ENCODE measurements at regions not wholly inside any gene's neighbourhood (a gene's known extent, or its start where the extent isn't known, plus 50 kb on each side); places are given as distances from the start of the nearest gene placed in this dataset.

- DNase-seq (ENCODE audit: low read depth in 2 of 2) = no peak
Measured at GRCh38 chr15:91521996-91522395, 331.5 kb upstream of the SLCO3A1 start.

DNA sequence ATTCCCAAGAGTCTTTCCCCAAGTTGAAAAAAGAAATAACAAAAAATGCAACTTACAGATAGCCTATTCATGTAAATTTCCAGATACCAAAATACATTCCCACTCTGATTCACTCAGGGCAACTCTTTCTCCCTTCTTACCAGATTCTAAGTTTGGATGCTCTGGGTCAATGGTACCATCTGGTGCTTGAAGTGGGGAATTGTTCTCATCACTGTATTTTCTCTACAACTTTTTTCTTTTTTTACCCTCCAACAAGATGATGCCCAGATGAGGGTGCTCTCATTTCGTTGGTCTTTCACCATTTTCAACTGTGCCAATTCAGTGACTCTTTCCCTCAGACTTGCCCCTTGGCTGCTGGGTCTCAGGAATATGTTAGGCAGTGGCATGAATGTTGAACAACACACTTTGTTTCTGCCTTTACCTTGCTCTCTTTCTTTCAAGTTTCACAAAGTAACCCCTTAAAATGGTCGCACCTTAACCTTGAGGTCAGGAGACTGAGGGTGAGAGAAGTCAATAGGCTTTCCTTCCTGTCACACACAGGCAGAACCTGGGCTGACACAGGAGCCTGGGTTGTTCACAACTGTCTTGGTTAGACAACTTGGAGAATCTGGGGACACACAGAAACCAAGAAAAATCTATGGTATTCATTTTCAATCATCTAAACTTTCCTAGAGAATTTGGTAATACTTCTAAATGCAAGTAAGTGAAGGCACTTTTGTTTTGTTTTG is 330.7 kb upstream of the SLCO3A1 start:
- DNase-seq (ENCODE audit: low read depth in 2 of 2) = no peak

GRCh38 chr15:91523596-91523995 is 329.9 kb upstream of the SLCO3A1 start:
- DNase-seq (ENCODE audit: low read depth in 2 of 2) = no peak

- no peak for DNase-seq (ENCODE audit: low read depth in 2 of 2)
Measured at GRCh38 chr15:91524534-91524933, 329.0 kb upstream of the SLCO3A1 start.

DNA sequence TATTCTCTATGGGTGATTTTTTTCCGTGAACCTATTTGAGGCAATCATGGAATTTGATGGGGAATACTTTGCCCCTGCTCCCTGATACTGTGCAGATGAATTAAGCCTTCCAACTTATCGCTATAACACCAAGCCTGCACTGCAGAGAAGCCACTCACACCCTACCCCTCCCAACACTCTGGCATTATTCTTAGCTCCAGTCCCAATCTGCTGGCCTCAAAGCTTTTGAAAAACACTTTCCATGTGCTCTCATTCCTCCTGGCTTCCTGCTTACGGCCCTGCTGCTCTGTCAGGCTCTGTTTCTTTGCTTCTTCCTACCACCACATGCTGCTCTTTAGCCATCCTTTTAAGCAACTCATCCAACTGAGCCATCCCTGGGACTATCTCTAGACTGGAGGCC is 327.8 kb upstream of the SLCO3A1 start:
- no peak for DNase-seq (ENCODE audit: low read depth in 2 of 2)

DNA sequence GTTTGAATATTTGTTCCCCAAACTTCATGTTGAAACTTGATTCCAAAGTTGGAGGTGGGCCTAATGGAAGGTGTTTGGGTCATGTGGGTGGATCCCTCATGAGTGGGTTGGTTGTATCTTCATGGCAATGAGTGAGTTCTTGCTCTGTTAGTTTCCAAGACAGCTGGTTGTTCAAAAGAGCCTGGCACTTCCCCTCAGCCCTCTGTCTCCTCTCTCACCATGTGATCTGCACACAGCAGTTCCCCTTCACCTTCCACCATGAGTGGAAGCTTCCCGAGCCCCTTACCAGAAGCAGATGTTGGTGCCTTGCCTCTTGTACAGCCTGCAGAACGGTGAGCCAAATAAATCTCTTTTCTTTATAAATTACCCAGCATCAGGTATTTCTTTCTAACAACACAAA is 327.1 kb upstream of the SLCO3A1 start:
- no peak for DNase-seq (ENCODE audit: low read depth in 2 of 2)

DNA sequence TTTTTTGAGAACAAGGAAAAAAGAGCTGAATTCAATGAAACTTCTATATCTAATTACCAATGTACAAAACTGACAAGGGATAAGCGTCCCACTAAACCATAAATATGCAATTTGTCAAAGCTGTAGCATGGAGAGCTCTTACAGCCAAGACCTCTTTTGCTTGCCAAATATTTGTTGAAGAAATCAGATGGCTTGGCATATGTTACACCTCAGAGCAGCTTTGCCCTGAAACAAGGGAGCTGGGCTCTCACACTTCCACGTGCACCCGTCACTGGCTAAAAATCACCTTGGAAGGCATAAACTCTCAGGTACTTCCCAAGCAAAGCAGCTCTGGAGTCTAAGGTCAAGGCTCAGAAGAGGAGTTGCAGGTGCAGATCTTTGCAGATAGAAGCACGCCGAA is 324.7 kb upstream of the SLCO3A1 start:
- DNase-seq (ENCODE audit: low read depth in 2 of 2) = no peak

GRCh38 chr15:91529534-91529933 is 324.0 kb upstream of the SLCO3A1 start:
- DNase-seq (ENCODE audit: low read depth in 2 of 2) = no peak

DNA sequence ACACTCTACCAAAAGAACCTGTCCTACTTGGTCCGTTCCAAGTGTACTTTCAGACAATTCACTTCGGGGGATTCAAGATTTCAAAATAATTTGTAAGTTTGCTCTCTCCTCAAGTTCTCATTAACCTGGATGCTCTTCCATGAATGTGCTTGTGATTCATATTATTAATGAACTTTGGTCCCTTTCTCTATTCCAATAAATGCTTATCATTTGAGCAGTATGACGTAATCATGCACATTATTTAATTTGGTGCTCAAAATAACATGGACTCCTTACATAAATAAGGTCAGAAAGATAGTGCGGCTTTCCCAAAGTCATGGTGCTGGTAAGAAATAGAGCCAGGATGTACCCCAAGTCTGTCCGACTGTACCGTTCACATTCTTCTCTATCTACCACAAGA is 323.2 kb upstream of the SLCO3A1 start:
- no peak for DNase-seq (ENCODE audit: low read depth in 2 of 2)

DNA sequence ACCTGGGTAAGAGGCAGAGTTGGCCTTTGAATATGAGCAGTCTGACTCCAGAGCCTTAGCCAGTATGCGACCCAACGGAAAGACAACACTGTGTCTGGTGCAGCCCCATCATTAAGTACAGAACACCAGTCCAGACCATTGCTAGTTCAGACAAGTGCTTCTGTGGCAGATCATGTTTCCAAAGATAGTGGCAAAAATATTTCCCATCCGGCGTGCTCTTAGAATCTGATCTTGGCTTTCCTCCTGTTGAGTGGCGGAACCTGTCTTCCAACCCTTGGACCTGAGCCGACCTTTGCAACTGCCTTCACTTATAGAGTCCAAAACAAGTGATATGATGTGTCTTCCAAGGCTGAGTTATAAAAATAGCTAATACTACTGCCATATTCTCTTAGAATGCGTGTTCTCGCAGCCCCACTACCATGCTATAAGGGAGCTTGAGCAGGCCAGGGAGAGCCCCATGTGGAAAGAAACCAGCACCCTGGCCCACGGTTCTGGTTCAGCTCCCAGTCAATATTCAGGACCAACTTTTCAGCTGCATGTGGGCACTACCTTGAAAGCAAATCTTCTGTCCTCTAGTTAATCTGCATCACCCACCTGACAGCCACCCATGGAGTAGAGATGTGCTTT is 322.4 kb upstream of the SLCO3A1 start:
- no peak for DNase-seq (ENCODE audit: low read depth in 2 of 2)

DNA sequence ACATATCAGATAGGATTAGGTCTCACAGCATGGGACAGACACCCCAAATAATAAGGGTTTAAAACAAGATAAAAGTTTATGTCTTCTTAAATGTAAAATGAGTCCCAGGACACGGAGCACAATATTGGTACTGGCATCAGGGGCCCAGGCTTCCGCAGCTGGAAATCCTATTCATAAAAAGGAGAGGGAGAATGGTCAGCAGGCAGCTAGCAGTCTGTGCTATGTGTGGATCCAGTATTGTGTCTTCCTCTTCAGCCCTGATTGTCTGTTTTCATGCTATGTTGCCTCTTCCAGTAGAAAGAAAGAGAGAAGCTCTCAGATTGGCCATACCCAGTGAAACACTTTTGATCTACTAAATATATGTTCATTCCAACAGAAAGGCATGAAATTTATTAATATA is 319.3 kb upstream of the SLCO3A1 start:
- DNase-seq (ENCODE audit: low read depth in 2 of 2) = no peak

DNA sequence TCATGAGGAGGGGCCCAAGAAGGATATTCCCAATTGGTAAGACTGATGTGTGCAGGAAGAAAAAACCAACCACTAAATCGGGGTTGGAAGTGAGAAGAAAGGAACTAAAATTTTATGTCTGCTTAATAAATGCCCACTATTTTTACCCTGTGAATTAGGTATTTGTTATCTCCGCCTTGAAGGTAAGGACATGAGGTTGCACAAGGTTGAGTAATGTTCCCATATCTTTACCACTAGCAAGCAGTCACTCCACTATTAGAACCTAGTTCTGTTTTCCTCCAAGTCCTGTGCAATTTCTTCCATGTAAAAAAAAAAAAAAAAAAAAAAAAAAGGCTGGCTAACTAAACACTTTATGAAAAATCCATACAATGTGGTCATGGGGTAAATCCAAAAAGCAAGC is 318.5 kb upstream of the SLCO3A1 start:
- DNase-seq (ENCODE audit: low read depth in 2 of 2) = no peak

- DNase-seq (ENCODE audit: low read depth in 2 of 2) = no peak
Measured at GRCh38 chr15:91535856-91536500, 317.5 kb upstream of the SLCO3A1 start.

- DNase-seq (ENCODE audit: low read depth in 2 of 2) = no peak
Measured at GRCh38 chr15:91537856-91538255, 315.7 kb upstream of the SLCO3A1 start.

DNA sequence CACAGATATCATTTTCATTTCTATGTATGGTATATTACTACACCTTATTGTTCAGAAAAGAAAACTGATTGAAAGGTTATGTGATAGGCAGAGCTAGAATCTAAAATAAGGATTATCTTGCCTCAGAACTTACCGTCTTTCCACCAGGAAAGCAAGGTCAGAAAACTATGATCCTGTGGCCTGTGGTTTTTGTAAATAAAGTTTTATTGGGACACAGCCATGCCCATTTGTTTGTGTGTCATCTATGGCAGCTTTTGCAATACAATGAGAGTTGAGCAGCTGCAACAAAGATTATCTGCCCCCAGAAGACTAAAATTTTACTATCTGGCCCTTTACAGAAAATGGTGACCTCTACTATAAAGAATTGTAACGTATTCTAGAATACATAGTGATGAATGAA is 314.7 kb upstream of the SLCO3A1 start:
- DNase-seq (ENCODE audit: low read depth in 2 of 2) = no peak

- DNase-seq (ENCODE audit: low read depth in 2 of 2) = no peak
Measured at GRCh38 chr15:91541286-91541685, 312.2 kb upstream of the SLCO3A1 start.

- no peak for DNase-seq (ENCODE audit: low read depth in 2 of 2)
Measured at GRCh38 chr15:91542226-91542625, 311.3 kb upstream of the SLCO3A1 start.

- no peak for DNase-seq (ENCODE audit: low read depth in 2 of 2)
Measured at GRCh38 chr15:91547356-91547755, 306.2 kb upstream of the SLCO3A1 start.

GRCh38 chr15:91548549-91548948 is 305.0 kb upstream of the SLCO3A1 start:
- no peak for DNase-seq (ENCODE audit: low read depth in 2 of 2)

GRCh38 chr15:91549581-91549980 is 303.9 kb upstream of the SLCO3A1 start:
- DNase-seq (ENCODE audit: low read depth in 2 of 2) = no peak

GRCh38 chr15:91552555-91552954 is 301.0 kb upstream of the SLCO3A1 start:
- no peak for DNase-seq (ENCODE audit: low read depth in 2 of 2)

- DNase-seq (ENCODE audit: low read depth in 2 of 2) = no peak
Measured at GRCh38 chr15:91553196-91553854, 300.2 kb upstream of the SLCO3A1 start.

GRCh38 chr15:91555312-91555711 is 298.2 kb upstream of the SLCO3A1 start:
- DNase-seq (ENCODE audit: low read depth in 2 of 2) = no peak
